ENCODE measurements at regions not wholly inside any gene's neighbourhood (a gene's known extent, or its start where the extent isn't known, plus 50 kb on each side); places are given as distances from the start of the nearest gene placed in this dataset.

GRCh38 chr22:44393066-44393465 lies 80.3 kb upstream of the SHISAL1 start:
- H3K9ac ChIP-seq (ENCODE audit: low read depth in 1 of 2, low read length in 2 of 2) = no peak overlapping the region
- H3K27ac ChIP-seq (ENCODE audit: low read depth in 2 of 2, low read length in 2 of 2) = no peak overlapping the region
- no peaks in the 10 kb centered on the region for H3K36me3 ChIP-seq (ENCODE audit: control insufficient read depth in 2 of 2, insufficient read depth in 2 of 2, low read length in 2 of 2)
- no peaks in the 10 kb centered on the region for H3K4me1 ChIP-seq (ENCODE audit: control insufficient read depth in 2 of 2, insufficient read depth in 2 of 2, low read length in 2 of 2)
- peaks cover 0 to 2% of the 10 kb centered on the region in 2 donors for H3K27me3 ChIP-seq (ENCODE audit: control insufficient read depth in 2 of 2, insufficient read depth in 2 of 2, low read length in 2 of 2)
- no peaks in the 10 kb centered on the region for H3K9me3 ChIP-seq (ENCODE audit: control insufficient read depth in 2 of 2, low read length in 2 of 2)
- H3K4me3 ChIP-seq (ENCODE audit: low read length in 2 of 2) = no peak overlapping the region

- Histone ChIP-seq H3K4me3 (ENCODE audit: low read length in 2 of 2) (no peak overlapping the region), H3K9ac (ENCODE audit: low read depth in 1 of 2, low read length in 2 of 2) (no peak overlapping the region), H3K27ac (ENCODE audit: low read depth in 2 of 2, low read length in 2 of 2) (no peak overlapping the region)
Measured at GRCh38 chr22:44392446-44392921, 79.7 kb upstream of the SHISAL1 start.

GRCh38 chr22:44391481-44392445 lies 79.0 kb upstream of the SHISAL1 start:
- Histone ChIP-seq H3K27me3 (ENCODE audit: control insufficient read depth in 2 of 2, insufficient read depth in 2 of 2, low read length in 2 of 2) (peaks cover 0 to 2% of the 10 kb centered on the region in 2 donors), H3K36me3 (ENCODE audit: control insufficient read depth in 2 of 2, insufficient read depth in 2 of 2, low read length in 2 of 2) (no peaks in the 10 kb centered on the region), H3K27ac (ENCODE audit: low read depth in 2 of 2, low read length in 2 of 2) (no peak overlapping the region), H3K9me3 (ENCODE audit: control insufficient read depth in 2 of 2, low read length in 2 of 2) (no peaks in the 10 kb centered on the region), H3K9ac (ENCODE audit: low read depth in 1 of 2, low read length in 2 of 2) (no peak overlapping the region), H3K4me1 (ENCODE audit: control insufficient read depth in 2 of 2, insufficient read depth in 2 of 2, low read length in 2 of 2) (no peaks in the 10 kb centered on the region), H3K4me3 (ENCODE audit: low read length in 2 of 2) (no peak overlapping the region)

More at GRCh38 chr22:44392446-44392921, 79.7 kb upstream of the SHISAL1 start:
- H3K9me3 ChIP-seq (ENCODE audit: control insufficient read depth in 2 of 2, low read length in 2 of 2) = no peaks in the 10 kb centered on the region
- H3K4me1 ChIP-seq (ENCODE audit: control insufficient read depth in 2 of 2, insufficient read depth in 2 of 2, low read length in 2 of 2) = no peaks in the 10 kb centered on the region
- H3K36me3 ChIP-seq (ENCODE audit: control insufficient read depth in 2 of 2, insufficient read depth in 2 of 2, low read length in 2 of 2) = no peaks in the 10 kb centered on the region
- H3K27me3 ChIP-seq (ENCODE audit: control insufficient read depth in 2 of 2, insufficient read depth in 2 of 2, low read length in 2 of 2) = peaks cover 0 to 2% of the 10 kb centered on the region in 2 donors

DNA sequence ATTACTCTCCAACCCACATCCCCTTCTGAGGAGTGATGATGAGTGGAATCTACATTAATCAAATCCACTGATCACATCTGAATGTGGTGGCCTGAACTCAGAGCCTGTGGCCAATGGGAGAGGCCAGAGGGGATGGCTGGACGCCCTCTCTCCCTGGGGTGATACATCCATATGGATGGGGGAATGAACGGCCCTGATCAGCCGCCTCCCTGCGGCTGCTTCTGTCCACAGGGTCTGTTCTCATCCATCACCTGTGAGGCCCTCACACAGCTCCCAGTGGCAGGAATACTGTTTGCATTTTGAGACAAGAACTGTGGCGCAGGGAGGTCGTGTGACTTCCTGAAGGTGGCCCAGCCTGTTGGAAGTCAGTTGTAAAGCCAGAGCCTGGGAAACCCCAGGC lies 78.3 kb upstream of the SHISAL1 start:
- H3K36me3 ChIP-seq (ENCODE audit: control insufficient read depth in 2 of 2, insufficient read depth in 2 of 2, low read length in 2 of 2) = no peaks in the 10 kb centered on the region
- H3K4me1 ChIP-seq (ENCODE audit: control insufficient read depth in 2 of 2, insufficient read depth in 2 of 2, low read length in 2 of 2) = no peaks in the 10 kb centered on the region
- H3K9me3 ChIP-seq (ENCODE audit: control insufficient read depth in 2 of 2, low read length in 2 of 2) = no peaks in the 10 kb centered on the region
- H3K4me3 ChIP-seq (ENCODE audit: low read length in 2 of 2) = no peak overlapping the region
- H3K27ac ChIP-seq (ENCODE audit: low read depth in 2 of 2, low read length in 2 of 2) = no peak overlapping the region
- no peak overlapping the region for H3K9ac ChIP-seq (ENCODE audit: low read depth in 1 of 2, low read length in 2 of 2)
- peaks cover 0 to 2% of the 10 kb centered on the region in 2 donors for H3K27me3 ChIP-seq (ENCODE audit: control insufficient read depth in 2 of 2, insufficient read depth in 2 of 2, low read length in 2 of 2)

DNA sequence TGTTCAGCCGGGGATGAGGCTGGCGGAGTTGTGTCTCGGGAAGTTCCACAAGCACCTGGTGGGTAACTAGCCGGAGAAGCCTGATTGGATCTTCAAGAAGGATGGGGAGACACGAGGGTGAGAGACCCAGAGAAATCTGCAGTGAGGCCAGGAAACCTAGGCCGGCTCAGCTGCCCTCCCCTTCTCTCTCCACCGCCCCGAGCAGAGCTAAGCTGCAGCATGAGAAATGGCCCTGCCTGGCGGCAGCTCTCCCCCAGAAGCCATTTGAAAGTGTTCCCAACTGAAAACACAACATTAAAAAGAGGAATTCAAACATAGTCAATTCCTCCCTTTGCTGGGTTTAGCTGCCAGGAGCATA lies 77.8 kb upstream of the SHISAL1 start:
- no peak overlapping the region for H3K9ac ChIP-seq (ENCODE audit: low read depth in 1 of 2, low read length in 2 of 2)
- H3K27ac ChIP-seq (ENCODE audit: low read depth in 2 of 2, low read length in 2 of 2) = no peak overlapping the region
- H3K27me3 ChIP-seq (ENCODE audit: control insufficient read depth in 2 of 2, insufficient read depth in 2 of 2, low read length in 2 of 2) = peaks cover 0 to 2% of the 10 kb centered on the region in 2 donors
- no peaks in the 10 kb centered on the region for H3K9me3 ChIP-seq (ENCODE audit: control insufficient read depth in 2 of 2, low read length in 2 of 2)
- no peaks in the 10 kb centered on the region for H3K4me1 ChIP-seq (ENCODE audit: control insufficient read depth in 2 of 2, insufficient read depth in 2 of 2, low read length in 2 of 2)
- no peak overlapping the region for H3K4me3 ChIP-seq (ENCODE audit: low read length in 2 of 2)
- H3K36me3 ChIP-seq (ENCODE audit: control insufficient read depth in 2 of 2, insufficient read depth in 2 of 2, low read length in 2 of 2) = no peaks in the 10 kb centered on the region

- H3K9ac ChIP-seq (ENCODE audit: low read depth in 1 of 2, low read length in 2 of 2) = no peak overlapping the region
- H3K36me3 ChIP-seq (ENCODE audit: control insufficient read depth in 2 of 2, insufficient read depth in 2 of 2, low read length in 2 of 2) = no peaks in the 10 kb centered on the region
- H3K27ac ChIP-seq (ENCODE audit: low read depth in 2 of 2, low read length in 2 of 2) = no peak overlapping the region
- no peaks in the 10 kb centered on the region for H3K4me1 ChIP-seq (ENCODE audit: control insufficient read depth in 2 of 2, insufficient read depth in 2 of 2, low read length in 2 of 2)
- H3K27me3 ChIP-seq (ENCODE audit: control insufficient read depth in 2 of 2, insufficient read depth in 2 of 2, low read length in 2 of 2) = peaks cover 0 to 2% of the 10 kb centered on the region in 2 donors
- H3K9me3 ChIP-seq (ENCODE audit: control insufficient read depth in 2 of 2, low read length in 2 of 2) = no peaks in the 10 kb centered on the region
- H3K4me3 ChIP-seq (ENCODE audit: low read length in 2 of 2) = no peak overlapping the region
Measured at GRCh38 chr22:44389926-44390612, 77.3 kb upstream of the SHISAL1 start.

DNA sequence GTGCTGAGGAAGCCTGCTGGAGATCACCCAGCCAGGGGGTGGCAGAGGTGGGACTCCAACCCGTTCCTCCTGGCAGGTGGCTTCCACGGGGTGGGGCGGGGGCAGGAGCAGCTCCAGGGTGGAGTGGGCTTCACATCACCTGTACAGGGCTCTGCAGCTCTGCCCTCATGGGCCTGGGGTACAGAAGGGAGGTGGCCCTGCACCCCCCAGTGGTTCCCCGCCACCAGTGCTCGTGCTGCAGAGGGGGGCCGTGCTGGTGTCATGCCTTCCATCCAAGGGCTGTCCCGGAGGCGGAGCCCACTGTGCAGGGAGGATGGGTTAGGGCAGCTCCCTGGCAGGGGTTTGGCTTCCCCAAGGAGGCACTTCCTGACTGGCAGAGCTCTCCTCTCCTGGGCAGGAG lies 76.4 kb upstream of the SHISAL1 start:
- H3K36me3 ChIP-seq (ENCODE audit: control insufficient read depth in 2 of 2, insufficient read depth in 2 of 2, low read length in 2 of 2) = no peaks in the 10 kb centered on the region
- H3K27me3 ChIP-seq (ENCODE audit: control insufficient read depth in 2 of 2, insufficient read depth in 2 of 2, low read length in 2 of 2) = peaks cover 0 to 2% of the 10 kb centered on the region in 2 donors
- no peak overlapping the region for H3K27ac ChIP-seq (ENCODE audit: low read depth in 2 of 2, low read length in 2 of 2)
- H3K4me1 ChIP-seq (ENCODE audit: control insufficient read depth in 2 of 2, insufficient read depth in 2 of 2, low read length in 2 of 2) = no peaks in the 10 kb centered on the region
- no peaks in the 10 kb centered on the region for H3K9me3 ChIP-seq (ENCODE audit: control insufficient read depth in 2 of 2, low read length in 2 of 2)
- no peak overlapping the region for H3K9ac ChIP-seq (ENCODE audit: low read depth in 1 of 2, low read length in 2 of 2)
- no peak overlapping the region for H3K4me3 ChIP-seq (ENCODE audit: low read length in 2 of 2)

DNA sequence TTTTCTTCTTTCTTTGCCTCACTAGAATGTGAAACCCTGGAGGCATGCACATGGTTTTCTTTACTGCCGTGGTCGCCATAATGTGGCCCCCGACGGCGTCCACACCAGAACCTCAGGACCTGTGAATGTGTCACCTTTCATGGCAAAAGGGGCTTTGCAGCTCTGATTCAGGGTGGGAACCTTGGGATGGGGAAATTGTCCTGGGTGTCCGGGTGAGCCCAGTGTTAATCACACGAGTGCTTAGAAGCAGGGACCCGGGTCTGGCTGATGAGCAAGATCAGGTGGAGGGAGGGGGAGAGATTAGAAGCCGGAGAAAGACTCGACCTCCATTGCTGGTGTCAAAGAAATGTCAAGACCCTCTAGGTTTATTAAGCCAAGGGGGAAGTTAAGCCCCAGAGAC lies 74.7 kb upstream of the SHISAL1 start:
- H3K27me3 ChIP-seq (ENCODE audit: control insufficient read depth in 2 of 2, insufficient read depth in 2 of 2, low read length in 2 of 2) = peaks cover 2 to 8% of the 10 kb centered on the region in 2 donors
- no peak overlapping the region for H3K9ac ChIP-seq (ENCODE audit: low read depth in 1 of 2, low read length in 2 of 2)
- no peak overlapping the region for H3K4me3 ChIP-seq (ENCODE audit: low read length in 2 of 2)
- H3K4me1 ChIP-seq (ENCODE audit: control insufficient read depth in 2 of 2, insufficient read depth in 2 of 2, low read length in 2 of 2) = no peaks in the 10 kb centered on the region
- no peak overlapping the region for H3K27ac ChIP-seq (ENCODE audit: low read depth in 2 of 2, low read length in 2 of 2)
- H3K36me3 ChIP-seq (ENCODE audit: control insufficient read depth in 2 of 2, insufficient read depth in 2 of 2, low read length in 2 of 2) = no peaks in the 10 kb centered on the region
- no peaks in the 10 kb centered on the region for H3K9me3 ChIP-seq (ENCODE audit: control insufficient read depth in 2 of 2, low read length in 2 of 2)

DNA sequence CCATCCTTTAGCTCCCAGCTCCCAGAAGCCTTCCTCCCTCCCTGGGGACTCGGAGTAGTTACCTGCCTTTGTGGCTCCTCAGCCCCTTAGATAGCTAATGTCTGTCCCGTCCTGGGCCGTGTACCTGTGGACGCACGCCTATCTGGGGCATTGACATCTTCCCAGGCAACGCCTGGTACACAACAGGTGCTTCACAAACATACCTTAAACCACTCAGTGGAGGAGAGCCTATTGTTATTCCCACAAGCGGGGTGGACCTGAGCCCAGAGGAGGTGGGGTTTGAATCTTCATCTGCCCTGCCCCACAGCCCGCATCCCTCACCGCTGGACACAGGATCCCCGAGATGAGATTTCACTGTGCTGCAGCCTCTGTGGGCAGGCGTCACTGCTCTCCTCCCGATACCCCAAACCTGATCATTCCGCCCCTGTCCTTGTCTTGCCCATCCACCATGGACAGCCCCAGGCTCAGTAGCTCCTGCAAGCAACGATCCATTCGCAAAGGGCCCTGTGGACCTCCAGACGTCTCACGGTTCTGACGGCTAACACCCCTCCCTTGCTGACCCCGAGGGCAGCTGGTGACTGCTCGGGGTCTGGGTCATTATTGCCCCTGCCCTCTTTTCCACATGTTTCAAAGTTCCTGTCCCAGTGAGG lies 73.8 kb upstream of the SHISAL1 start:
- no peak overlapping the region for H3K27ac ChIP-seq (ENCODE audit: low read depth in 2 of 2, low read length in 2 of 2)
- no peaks in the 10 kb centered on the region for H3K36me3 ChIP-seq (ENCODE audit: control insufficient read depth in 2 of 2, insufficient read depth in 2 of 2, low read length in 2 of 2)
- no peaks in the 10 kb centered on the region for H3K9me3 ChIP-seq (ENCODE audit: control insufficient read depth in 2 of 2, low read length in 2 of 2)
- no peak overlapping the region for H3K9ac ChIP-seq (ENCODE audit: low read depth in 1 of 2, low read length in 2 of 2)
- H3K4me1 ChIP-seq (ENCODE audit: control insufficient read depth in 2 of 2, insufficient read depth in 2 of 2, low read length in 2 of 2) = no peaks in the 10 kb centered on the region
- H3K27me3 ChIP-seq (ENCODE audit: control insufficient read depth in 2 of 2, insufficient read depth in 2 of 2, low read length in 2 of 2) = peaks cover 2 to 8% of the 10 kb centered on the region in 2 donors
- H3K4me3 ChIP-seq (ENCODE audit: low read length in 2 of 2) = no peak overlapping the region

DNA sequence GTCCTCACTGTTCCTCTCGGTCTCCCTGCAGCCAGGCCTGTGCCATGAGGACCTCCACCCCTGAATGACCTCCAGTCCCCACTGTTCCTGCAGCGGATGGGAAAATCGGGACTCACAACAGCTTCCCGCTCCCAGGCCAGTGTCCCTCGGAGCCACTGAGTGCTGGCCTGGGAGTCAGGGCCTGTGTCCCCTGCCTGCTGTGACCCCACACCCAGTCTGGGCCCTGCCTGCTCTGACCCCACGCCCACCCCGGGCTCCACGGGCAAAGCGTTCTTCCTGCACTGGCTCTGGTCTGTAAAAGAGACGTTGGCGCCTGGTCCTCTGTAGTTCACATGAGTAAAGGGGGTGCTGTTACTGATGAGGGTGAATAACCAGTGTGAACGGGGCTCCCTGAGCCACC lies 73.0 kb upstream of the SHISAL1 start:
- no peaks in the 10 kb centered on the region for H3K4me1 ChIP-seq (ENCODE audit: control insufficient read depth in 2 of 2, insufficient read depth in 2 of 2, low read length in 2 of 2)
- peaks cover 2 to 8% of the 10 kb centered on the region in 2 donors for H3K27me3 ChIP-seq (ENCODE audit: control insufficient read depth in 2 of 2, insufficient read depth in 2 of 2, low read length in 2 of 2)
- H3K9ac ChIP-seq (ENCODE audit: low read depth in 1 of 2, low read length in 2 of 2) = no peak overlapping the region
- no peak overlapping the region for H3K27ac ChIP-seq (ENCODE audit: low read depth in 2 of 2, low read length in 2 of 2)
- H3K36me3 ChIP-seq (ENCODE audit: control insufficient read depth in 2 of 2, insufficient read depth in 2 of 2, low read length in 2 of 2) = no peaks in the 10 kb centered on the region
- no peaks in the 10 kb centered on the region for H3K9me3 ChIP-seq (ENCODE audit: control insufficient read depth in 2 of 2, low read length in 2 of 2)
- H3K4me3 ChIP-seq (ENCODE audit: low read length in 2 of 2) = no peak overlapping the region
